Transverse colon (tissue), 3 donors: ENCODE measurements at regions not wholly inside any gene's neighbourhood (a gene's known extent, or its start where the extent isn't known, plus 50 kb on each side); places are given as distances from the start of the nearest gene placed in this dataset.
A peak's percentile ranks its signal among the peaks of the same experiment; 100 is the strongest.

Experiments used
- CTCF ChIP-seq, 5 experiments: fragments of 200-600 bp in 3 of 5; fragments of 450-650 bp in 2 of 5; sonication (generic) in 3 of 5; IDR thresholded peaks; 1 replicate in 2 of 5; 2 replicates in 3 of 5; pipeline ENCODE4 v1.5.1; 2016 to 2017; ENCODE audit warnings: antibody characterized with exemption in 5 of 5, inconsistent platforms in 3 of 5, mild to moderate bottlenecking in 2 of 5, moderate library complexity in 1 of 5
- EP300 ChIP-seq: sonication (generic); formaldehyde crosslinking; IDR thresholded peaks from one replicate; pipeline ENCODE4 v1.6.1; 2017; ENCODE audit warnings: antibody characterized with exemption, low read depth
- POLR2A ChIP-seq: fragments of 450-650 bp; IDR thresholded peaks from one replicate; pipeline ENCODE4 v1.6.1; 2016; ENCODE audit warnings: antibody characterized with exemption, mild to moderate bottlenecking, moderate library complexity

GRCh38 chr16:70018254-70018653 lies 67.1 kb downstream of the CLEC18A start:
- TF ChIP-seq CTCF (IDR thresholded peaks at IDR 0.05), result peak in 4 of 5 experiments; percentile 30 to 63 (median 34)
- TF ChIP-seq EP300, result no peak
- TF ChIP-seq POLR2A, result no peak
